ENCODE measurements at regions not wholly inside any gene's neighbourhood (a gene's known extent, or its start where the extent isn't known, plus 50 kb on each side); places are given as distances from the start of the nearest gene placed in this dataset.
"Not testable (repeated sequence)": the region's sequence is repeated elsewhere in the genome, so short reads cannot be mapped to it uniquely, and the experiment has no call there.

GRCh38 chr11:37483761-37484160, 885.7 kb upstream of the RAG2 start:
- DNase-seq: no peak

- DNase-seq: no peak
Measured at GRCh38 chr11:37474889-37475288, 876.9 kb upstream of the RAG2 start.

- DNase-seq: no peak
Measured at GRCh38 chr11:37468344-37468743, 870.3 kb upstream of the RAG2 start.

DNA sequence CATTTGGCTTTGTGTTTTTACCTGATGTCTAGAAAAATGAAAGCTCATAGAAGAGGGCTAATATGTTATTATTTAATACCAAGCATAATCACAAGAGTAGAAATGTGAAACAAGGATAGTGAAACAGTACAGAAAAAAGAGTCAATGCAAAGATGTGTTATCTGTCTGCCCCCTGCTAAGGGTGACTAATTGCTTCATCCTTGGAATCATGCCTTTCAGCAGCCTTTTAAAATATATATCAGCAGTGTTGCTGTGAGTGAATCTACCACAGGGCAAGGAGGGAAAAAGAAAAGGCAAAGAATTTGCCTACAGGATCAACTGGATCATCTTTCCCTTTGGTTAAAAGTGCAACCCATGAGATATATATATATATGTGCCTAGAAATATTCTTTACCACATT, 867.2 kb upstream of the RAG2 start:
- no peak for DNase-seq

GRCh38 chr11:37459456-37459855, 861.4 kb upstream of the RAG2 start:
- no peak for DNase-seq

- DNase-seq: no peak
Measured at GRCh38 chr11:37456746-37457145, 858.7 kb upstream of the RAG2 start.

- DNase-seq: no peak
Measured at GRCh38 chr11:37451903-37452302, 853.9 kb upstream of the RAG2 start.

DNA sequence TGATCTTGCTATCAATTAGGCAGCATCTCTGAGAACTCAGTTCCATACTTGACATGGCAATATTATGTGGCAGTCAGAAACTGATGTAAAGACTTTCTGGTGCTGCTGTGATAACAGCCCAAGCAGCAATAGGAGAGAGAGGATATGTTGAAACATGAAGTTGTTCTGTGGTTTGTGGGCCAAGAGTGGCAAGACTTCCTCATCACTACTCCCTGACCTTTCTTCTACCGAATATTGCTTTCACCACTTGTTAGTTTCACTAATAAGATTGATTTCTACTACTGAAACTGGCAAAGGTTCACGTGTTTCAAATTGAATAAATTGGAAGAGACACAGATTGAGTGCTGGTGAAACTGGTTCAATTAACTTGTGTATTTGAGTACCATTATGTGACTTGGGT, 852.6 kb upstream of the RAG2 start:
- peak in 1 of 2 donors; percentile 2 for DNase-seq

DNA sequence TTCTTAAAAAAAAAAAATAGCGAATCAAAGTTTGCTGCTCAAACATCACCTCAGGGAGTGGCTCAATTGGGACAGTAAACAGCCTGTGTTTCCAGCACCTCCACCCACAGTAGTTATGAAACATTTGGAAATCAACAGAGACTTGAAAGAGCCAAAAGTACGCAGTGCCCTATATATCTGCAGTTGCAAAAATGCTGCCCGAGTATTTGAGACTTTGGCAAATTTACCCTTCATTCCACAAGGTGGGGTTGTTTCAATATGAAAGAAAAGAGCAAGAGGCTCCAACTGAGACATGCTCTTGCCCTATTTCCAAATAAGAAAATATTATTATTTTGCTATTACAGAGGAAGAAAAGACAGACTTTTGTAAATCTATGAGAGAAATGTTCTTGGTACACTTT, 851.1 kb upstream of the RAG2 start:
- DNase-seq: no peak

DNA sequence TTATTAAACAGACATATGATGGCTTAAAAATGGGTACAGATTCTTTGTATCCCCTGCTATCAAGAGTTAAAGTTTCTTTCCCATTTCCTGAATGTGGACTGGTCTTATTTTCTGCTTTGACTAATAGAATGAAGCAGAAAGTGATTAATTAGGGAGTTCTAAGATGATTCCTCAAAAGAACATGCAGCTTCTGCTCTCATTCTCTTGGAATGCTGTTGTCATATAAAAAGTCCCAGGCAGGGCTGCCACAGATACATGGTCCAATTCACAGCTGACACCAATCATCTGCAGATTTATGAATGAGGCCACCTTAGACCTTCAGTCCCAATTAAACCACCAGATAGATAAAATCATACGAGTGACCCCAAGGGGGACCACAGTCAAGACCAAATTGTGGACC, 844.5 kb upstream of the RAG2 start:
- DNase-seq: no peak

DNA sequence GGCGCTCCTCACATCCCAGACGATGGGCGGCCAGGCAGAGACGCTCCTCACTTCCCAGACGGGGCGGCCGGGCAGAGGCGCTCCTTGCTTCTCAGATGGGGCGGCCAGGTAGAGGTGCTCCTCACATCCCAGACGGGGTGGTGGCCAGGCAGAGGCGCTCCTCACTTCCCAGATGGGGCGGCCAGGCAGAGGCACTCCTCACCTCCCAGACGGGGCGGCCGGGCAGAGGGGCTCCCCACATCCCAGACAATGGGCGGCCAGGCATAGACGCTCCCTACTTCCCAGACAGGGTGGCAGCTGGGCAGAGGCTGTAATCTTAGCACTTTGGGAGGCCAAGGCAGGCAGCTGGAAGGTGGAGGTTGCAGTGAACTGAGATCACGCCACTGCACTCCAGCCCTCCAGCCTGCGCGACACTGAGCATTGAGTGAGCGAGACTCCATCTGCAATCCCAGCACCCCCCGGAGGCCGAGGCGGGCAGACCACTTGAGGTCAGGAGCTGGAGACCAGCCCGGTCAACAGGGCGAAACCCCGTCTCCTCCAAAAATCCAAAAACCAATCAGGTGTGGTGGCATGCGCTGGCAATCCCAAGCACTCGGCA, 833.7 kb upstream of the RAG2 start:
- not testable (repeated sequence) for DNase-seq

GRCh38 chr11:37430966-37431632, 833.1 kb upstream of the RAG2 start:
- not testable (repeated sequence) for DNase-seq

GRCh38 chr11:37422511-37422910, 824.5 kb upstream of the RAG2 start:
- no peak for DNase-seq

DNA sequence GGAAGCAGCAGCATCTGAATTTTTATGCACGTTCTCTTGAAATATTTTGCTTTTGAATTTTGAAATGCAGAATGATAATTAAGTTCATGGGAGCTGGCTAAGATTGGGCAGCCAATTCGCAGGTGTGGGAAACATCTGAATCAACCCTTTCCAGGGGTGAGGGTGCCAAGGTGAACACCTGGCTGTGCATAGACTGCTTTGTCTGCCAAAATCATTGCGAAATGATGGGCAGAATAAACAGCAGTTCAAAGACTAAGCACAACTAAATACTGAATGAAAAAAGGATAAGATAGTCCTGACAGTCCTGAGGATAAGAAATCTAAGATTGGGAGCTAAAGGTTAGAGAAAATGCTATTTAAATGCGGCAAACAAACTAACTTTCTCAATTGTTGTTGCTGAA, 813.3 kb upstream of the RAG2 start:
- no peak for DNase-seq

- no peak for DNase-seq
Measured at GRCh38 chr11:37409124-37409523, 811.1 kb upstream of the RAG2 start.

GRCh38 chr11:37407461-37407860, 809.4 kb upstream of the RAG2 start:
- no peak for DNase-seq

DNA sequence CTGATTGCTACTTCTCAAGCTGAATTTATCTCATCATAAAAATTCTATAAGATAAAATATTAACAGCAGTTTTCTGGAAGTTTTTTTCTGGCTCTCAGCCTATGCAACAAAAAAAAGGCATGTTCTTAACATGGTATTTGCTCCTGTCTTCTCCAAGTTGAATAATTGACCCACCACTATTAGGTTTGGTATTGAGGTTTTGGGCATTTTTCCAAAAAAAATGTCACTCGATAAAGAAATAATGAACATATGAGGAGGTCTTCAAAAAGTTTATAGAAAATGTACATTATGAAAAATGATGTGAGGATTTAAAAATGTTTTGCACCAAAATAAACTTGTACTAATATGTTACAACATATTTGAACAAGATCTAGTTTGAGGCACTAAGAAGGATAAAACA, 808.6 kb upstream of the RAG2 start:
- DNase-seq: no peak

- DNase-seq: no peak
Measured at GRCh38 chr11:37404231-37404630, 806.2 kb upstream of the RAG2 start.

- DNase-seq: no peak
Measured at GRCh38 chr11:37402663-37403062, 804.6 kb upstream of the RAG2 start.

- no peak for DNase-seq
Measured at GRCh38 chr11:37394236-37394870, 796.3 kb upstream of the RAG2 start.

DNA sequence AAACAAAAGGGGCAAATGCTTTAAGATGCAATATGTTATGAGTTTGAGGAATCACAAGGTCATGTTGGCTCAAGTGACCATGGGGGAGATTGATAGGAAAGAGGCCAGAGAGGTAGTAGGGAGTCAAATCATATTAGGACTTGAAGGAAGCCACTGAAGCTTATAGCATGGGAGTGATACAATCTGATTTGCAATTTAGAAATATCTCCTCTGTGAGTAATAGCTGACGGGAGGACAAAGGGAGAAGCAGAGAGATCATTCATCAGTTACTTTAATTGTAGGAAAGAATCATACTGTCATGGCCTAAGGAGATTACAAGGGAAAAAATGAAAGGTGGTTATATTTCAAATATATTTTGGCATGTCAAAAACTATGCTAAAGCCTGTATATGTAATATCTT, 793.6 kb upstream of the RAG2 start:
- no peak for DNase-seq

DNA sequence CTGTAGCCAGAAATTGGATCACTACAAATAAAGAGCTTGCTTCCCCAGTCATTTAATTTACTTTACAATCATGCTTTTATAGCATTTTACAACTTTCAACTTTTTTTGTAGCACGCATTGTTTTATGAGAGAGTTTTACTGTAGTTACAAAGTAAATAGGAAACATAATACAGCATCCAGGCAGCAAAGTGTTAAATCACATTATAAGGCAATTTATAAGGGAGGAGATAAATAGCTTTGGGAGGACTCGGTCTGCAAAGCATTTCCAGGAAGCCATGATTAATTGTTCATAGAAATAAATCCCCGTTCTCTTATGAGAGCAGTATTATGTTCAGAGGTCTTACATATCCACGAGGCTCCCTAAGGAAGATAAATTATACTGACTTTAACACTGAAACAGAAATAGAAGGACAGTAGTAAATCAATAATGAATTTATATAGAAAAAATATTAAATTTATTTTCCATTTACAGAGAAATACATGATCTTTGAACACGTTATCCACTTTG, 792.6 kb upstream of the RAG2 start:
- no peak for DNase-seq

DNA sequence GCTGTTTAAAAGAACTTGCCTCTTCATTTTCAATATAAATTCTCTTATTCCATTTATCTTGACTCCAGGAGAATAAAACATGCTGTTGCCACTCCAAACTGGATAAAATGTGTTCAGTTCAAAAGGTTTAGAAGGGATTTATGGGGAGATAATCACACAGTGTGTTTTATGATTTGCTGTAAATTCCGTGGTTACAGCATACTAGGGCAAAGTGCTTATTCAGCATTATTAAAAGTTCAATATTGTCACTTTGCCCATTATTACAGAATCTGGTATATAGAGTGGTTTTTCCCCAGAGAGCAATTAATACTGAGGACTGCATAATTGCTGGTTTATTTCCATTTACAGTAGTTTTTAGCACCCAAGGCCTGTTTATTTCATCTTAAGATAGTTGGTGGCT, 780.9 kb upstream of the RAG2 start:
- DNase-seq: no peak

DNA sequence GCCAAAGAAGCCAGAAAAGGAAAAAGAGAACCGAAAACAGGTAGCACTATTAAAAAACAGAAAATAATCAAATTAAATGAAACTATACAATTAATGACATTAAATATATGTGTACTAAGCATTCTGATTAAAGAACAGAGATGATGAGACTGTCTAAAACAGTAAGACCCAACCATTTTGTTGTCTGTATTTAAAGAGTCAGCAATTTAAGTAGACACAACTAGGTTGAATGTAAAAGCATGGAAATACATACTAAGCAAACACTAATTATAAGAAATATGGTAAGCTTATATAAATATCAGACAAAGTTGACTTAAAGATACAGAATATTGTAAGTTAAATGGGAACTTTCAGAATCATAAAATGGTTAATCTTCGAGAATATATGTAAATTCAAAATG, 774.6 kb upstream of the RAG2 start:
- DNase-seq: no peak
